HG03565 (cell line): ENCODE measurements at regions not wholly inside any gene's neighbourhood (a gene's known extent, or its start where the extent isn't known, plus 50 kb on each side); places are given as distances from the start of the nearest gene placed in this dataset.
A peak's percentile ranks its signal among the peaks of the same experiment; 100 is the strongest.

Experiments
- ATAC-seq: cut with Tn5 transposase; IDR thresholded peaks from one replicate; pipeline ENCODE4 v1.9.1; 2021; ENCODE audit warnings: mild to moderate bottlenecking, moderate library complexity; ENCODE audit not compliant: unreplicated experiment

DNA sequence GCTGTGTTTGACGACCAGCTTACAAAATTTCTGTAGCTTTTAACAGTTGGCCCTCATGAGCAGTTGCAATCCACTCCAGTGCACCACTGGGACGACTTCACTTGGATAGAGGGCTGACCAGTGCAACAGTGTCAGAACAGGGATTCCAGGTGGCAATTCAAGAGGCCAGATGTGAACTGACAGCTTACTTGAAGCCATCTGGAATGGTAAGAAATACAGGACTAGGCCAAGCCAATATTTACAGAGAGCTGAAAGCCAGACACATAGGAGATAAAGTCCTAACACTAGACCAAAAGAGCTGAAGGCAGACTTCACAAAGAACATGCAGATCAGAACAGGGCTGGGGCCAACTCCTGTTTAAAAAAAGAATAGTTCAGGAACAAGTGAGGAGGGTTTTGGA is 93.5 kb upstream of the NFIA start:
- ATAC-seq = no peak

DNA sequence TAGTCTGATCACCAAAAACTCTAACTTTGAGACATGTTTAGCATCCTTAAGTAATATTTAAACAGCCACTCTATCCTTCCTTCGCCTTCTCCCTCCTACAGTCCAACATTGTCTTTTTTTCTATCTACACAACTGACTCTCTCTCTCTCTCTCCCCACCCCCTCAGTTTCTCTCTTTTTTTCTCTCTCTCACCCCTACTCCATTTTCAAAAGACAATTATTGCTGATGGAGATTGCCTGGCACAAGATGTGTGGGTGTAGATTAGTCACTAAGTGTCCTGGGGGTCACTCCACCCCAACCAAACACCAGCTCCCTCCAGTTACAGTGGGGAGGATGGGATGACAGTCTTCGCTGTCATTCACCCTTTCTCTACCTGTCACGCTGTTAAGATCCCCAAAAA is 94.5 kb upstream of the NFIA start:
- ATAC-seq = no peak

DNA sequence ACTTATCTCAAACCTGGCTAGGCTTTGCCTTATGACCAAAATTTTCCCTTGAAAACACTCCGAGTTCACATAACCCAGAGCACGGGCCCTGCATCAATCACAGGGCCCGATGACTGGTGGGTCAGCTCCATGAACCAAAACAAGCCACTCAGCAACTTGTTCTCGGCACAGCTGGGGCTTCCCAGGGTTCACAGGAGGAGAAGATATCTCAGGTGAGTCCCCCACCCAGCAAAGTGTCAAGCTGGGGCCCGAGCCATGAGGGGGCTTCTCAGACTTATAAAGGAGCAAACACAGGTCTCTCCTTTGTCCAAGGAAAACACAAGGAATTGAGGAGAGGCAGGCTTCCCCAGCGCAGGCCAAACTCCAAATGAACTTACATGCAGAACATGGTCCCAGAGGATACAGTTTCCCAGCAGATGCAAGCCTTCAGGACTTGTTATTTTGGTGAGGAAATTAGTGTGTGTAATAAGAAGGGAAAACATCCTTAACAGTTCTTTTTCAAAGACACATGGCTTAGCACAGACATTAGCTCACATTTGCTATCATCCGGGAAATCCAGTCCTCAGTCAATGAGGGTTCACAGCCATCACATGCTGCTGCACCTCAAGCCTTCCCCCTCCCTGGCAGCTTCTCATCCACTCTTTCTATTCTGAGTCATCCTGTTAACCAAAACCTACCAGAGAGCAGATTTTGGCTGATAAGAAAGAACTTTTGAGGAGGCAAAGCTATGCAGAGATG is 98.1 kb upstream of the NFIA start:
- no peak for ATAC-seq

DNA sequence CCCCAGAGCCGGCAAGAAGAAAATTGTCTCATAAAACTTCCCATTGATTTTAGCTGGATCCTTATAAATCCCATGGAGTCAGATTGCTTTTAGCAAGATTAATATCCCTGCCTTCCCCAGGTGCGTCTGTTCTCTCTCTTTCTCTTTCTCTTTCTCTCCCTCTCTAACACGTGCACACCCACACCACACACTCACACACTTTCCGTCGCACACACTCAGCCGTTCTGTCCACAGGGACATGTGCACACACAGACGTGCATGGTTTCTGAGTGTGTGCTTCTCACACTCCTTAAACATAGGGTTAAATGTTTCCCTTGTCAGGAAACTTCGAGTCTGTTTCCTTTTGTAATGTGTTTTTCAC is 98.7 kb upstream of the NFIA start:
- ATAC-seq = no peak

DNA sequence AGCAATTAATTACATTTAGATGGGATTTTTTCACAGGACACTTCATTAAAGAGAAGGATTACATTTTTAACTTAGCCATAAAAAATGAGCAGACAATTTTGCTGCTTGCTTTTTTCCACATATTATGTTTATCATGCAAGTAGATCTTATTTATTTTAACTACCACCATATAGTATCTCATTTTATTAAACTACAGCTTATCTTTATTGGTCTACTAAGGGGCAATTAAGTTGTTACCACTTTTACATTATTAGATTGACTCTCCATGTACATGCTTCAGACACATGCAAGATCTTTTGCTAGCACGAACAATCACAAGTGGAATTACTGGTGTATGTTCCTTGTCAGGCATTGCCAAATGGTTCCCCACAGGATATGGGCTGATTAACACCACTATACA is 99.8 kb upstream of the NFIA start:
- ATAC-seq = no peak

- no peak for ATAC-seq
Measured at GRCh38 chr1:60981357-60981756, 101.0 kb upstream of the NFIA start.

DNA sequence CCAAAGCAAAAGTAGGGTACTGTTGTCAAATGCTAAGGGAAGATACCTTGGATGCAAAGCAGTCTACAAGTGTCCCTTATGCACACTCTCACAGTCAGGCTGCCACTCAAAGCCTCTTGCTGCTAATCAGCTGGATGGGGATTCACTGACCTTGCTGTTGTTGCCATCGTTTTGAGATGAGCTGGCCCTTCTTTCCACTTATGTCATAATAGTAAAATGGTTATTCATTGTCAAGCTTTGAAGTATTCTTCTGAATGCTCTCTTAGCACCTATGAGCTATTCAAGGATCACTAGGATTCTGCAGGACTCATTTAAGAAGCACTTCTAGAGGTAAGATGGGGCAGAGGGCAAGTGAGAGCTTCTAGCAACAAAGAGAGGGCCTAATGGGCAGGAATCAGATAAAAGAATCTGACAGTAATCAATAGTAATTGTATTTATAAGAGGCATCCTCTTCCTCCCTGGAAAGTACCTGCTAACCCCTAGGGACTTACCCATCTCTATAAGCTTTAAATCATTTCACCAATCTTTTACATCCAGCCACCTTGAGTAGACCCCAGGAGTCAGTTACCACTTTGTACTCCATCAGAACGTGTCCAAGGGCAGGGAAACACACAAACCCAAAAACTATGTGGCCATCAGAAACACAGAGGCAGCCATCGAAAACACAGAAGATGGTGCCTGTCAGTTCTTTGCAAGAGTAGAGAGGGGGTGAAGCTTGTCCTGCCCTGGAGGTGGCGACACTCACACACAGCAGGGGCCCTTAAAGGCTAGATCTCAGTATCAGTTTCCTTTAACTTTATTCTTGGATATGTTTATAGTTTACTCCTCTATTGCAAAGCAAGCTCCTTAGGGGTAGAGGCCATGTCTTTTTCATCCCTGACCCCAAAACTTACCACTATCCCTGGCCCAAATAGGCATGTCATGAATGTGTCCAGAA is 103.7 kb upstream of the NFIA start:
- ATAC-seq = peak; percentile 74

GRCh38 chr1:60977661-60978060 is 104.7 kb upstream of the NFIA start:
- ATAC-seq = no peak

- no peak for ATAC-seq
Measured at GRCh38 chr1:60974524-60975372, 107.6 kb upstream of the NFIA start.

DNA sequence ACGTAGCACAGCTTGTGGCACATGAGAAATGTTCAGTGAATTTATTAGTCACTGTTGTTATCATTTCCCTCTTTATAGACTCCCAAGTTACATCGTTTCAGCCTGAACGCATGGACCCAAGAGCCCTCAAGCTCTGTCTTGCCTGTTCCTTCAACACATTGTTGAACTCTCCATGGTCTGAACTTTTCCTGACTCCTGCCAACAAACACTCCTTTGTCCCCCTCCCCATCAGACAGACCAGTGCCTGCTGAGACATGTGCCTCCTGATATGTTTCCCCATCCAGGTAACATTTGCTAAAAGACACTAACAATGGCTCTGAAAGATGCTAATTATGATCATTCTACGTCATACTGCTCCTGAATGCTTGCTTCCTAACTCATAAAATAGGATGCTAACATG is 108.7 kb upstream of the NFIA start:
- no peak for ATAC-seq

- ATAC-seq = no peak
Measured at GRCh38 chr1:60972841-60973364, 109.5 kb upstream of the NFIA start.

DNA sequence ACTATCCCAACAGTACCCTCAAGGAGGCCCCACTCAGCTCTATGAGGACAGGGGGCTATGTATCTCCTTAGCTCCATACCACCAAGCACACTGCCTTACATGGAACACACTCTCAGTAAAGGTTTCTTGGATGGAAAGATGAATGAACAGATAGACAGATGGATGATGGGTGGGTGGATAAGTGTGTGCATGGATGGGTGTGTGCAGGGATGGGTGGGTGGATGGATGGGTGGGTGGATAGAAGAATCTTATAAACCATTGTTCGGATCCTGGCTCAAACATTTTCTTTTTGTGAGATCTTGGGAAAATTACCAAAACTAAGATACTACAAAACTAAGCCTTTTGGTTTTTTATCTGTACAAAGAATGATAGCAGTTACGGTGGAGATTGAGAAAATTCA is 111.0 kb upstream of the NFIA start:
- no peak for ATAC-seq

DNA sequence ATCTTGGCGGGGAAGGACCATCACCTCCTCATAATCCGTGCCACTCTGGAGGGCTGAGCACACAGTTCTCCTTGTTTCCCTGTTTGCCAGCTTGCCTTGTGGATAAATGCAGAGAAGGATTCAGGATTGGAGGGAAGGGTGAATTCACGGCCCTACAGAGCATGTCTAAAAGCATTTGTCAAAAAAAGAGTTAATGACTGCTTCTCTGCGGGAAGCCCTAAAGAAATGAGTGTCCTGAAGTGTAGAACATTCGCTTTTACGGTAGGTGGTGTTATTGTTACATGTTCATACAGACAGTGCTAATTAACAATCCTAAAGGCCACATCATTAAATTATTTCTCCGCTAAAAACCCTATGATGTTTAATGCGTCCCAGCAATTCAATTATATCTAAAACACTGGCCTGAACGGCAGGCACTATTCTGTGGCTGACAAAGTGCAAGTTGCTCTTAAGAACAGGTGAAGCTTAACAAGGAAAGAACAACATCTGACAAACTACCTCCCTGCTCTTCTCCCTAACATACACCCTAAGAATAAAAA is 112.3 kb upstream of the NFIA start:
- ATAC-seq = no peak

DNA sequence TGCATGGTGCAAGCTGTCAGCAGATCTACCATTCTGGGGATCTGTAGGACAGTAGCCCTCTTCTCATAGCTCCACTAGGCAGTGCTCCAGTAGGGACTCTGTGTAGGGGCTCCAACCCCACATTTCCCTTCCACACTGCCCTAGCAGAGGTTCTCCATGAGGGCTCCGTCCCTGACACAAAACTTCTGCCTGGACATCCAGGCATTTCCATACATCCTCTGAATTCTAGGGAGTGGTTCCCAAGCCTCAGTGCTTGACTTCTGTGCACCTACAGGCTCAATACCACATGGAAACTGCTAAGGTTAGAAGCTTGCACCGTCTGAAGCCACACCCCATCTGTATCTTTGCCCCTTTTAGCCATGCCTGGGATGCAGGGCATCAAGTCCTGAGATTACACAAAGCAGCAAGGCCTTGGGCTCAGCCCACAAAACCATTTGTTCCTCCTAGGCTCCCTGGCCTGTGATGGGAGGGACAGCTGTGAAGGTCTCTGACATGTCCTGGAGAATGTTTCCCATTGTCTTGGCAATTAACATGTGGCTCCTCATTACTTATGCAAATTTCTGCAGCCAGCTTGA is 117.0 kb upstream of the NFIA start:
- ATAC-seq = no peak

DNA sequence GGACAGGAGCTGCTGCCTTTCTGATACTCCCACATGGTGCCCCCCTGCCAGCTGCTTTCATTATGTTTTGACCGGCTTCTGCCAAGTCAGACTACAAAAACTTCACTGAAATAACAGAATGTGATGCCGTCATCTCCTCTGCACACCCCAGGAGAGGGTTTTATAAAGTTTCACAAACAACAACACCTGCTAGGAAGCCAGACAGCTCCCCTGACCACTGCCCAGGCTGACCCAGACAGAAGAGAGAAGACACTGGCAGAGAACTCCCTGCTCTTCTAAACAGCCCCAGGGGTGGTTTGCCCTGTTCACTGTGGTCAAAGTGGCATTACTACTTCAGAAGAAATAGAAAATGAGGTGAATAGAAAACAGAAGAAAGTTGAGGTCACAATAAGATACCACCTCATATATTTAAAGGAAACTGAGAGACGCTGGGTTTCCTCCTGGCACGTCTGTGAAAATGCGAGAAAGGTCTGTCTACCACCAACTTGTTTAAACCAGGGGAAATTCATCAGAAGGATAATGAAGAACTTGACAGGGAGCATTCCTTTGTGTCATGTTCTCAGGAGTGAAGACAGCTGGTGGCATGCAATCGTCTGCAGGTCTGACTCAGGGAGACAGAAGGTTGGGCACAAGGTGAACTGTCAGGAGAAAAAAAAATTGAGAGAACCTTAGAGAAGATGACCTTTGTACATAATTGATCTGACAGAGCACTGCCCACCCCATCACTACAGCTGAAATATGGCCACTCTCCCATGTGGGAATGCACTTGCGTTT is 119.0 kb upstream of the NFIA start:
- ATAC-seq = no peak

GRCh38 chr1:60960891-60961461 is 121.4 kb upstream of the NFIA start:
- no peak for ATAC-seq

GRCh38 chr1:60959701-60960100 is 122.7 kb upstream of the NFIA start:
- no peak for ATAC-seq

DNA sequence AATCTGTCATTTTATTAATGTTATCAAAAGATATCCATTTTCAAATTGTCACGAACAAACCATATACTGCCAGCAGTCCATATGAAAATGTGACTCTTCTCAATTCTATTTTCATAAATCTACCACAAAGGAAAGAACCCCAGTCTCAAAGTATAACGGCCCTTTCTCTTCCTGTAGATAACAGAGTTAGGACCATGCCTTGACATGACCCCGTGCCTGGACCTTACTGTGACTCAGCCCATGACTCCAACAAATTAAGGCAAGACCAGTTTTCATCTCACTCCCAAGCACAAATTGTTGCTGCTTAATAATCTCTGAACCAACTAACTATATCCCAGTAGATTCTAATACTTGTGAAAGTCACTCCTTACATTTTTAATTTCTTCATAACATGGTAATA is 124.4 kb upstream of the NFIA start:
- ATAC-seq = no peak

- ATAC-seq = no peak
Measured at GRCh38 chr1:60956520-60956919, 125.8 kb upstream of the NFIA start.
